GM21619 (cell line): ENCODE measurements at regions not wholly inside any gene's neighbourhood (a gene's known extent, or its start where the extent isn't known, plus 50 kb on each side); places are given as distances from the start of the nearest gene placed in this dataset.
"Not testable (repeated sequence)": the region's sequence is repeated elsewhere in the genome, so short reads cannot be mapped to it uniquely, and the experiment has no call there.

Experiments used
- ATAC-seq: cut with Tn5 transposase; IDR thresholded peaks from one replicate; pipeline ENCODE4 v1.9.1; 2021; ENCODE audit not compliant: unreplicated experiment

DNA sequence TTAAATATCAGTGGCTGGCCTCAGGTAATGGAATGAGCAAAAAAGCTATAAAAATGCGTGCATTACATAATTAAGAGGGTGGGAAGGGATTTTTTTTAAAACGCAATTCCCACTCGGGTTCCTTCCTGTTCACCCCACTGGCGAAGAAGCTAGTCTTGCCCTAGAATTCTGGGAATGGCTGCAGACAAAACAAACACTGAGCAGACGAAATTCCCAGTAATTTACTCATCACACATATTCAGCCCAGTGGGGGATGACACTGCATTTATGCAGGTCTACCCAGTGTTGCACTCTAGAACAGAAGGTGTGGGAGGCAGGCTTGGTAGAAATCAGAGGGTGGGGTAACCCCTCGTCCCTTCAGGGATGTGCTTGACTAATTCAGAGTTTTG is 2695.0 kb upstream of the DEFB115 start:
- ATAC-seq: no peak

DNA sequence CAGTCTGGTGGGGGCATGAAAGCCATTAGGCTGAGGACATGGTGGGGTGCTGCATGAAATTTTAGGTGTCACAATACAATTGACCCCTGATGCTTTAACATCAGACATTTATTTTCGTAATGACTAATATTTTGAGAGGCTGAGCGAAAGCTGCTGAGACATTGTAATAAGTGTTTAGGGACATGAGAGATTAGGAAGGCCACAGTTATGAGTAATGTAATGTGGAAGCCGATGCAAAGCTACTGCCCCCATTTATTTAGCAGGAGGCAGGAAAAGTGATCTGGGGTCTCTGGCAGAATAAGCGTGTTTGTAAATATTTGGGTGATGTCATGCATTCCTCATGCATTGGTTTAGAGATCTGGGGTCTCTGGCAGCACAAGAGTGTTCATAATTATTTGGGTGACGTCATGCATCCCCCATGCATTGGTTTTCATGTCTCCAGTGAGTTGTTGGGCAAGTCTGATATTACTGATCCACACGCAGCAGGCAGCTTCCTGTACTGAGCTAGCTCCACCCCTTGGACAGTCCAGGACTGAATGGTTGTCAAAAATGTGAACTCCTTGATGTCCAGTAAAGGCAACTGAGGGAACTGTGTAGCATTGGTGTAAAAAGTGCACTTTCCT is 2694.5 kb upstream of the DEFB115 start:
- ATAC-seq: not testable (repeated sequence)

DNA sequence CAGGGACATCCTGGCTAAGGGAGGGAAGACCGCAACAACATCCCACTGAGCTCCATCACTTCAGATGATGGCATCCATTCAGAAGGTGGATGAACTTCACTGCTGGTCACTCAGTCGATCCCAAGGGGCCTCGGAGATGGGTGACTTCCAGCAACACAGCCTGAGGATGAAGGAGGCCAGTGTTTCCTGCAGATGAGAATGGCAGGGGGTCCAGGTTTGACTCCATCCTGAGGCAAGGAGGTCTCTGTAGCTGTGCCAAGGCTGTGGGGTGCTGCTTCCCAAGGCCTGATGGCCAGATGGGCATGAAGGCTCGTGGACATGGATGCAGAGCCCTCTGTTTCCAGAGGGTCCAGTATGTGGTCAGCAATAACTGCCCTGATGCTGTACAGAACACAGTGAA is 2693.4 kb upstream of the DEFB115 start:
- not testable (repeated sequence) for ATAC-seq

DNA sequence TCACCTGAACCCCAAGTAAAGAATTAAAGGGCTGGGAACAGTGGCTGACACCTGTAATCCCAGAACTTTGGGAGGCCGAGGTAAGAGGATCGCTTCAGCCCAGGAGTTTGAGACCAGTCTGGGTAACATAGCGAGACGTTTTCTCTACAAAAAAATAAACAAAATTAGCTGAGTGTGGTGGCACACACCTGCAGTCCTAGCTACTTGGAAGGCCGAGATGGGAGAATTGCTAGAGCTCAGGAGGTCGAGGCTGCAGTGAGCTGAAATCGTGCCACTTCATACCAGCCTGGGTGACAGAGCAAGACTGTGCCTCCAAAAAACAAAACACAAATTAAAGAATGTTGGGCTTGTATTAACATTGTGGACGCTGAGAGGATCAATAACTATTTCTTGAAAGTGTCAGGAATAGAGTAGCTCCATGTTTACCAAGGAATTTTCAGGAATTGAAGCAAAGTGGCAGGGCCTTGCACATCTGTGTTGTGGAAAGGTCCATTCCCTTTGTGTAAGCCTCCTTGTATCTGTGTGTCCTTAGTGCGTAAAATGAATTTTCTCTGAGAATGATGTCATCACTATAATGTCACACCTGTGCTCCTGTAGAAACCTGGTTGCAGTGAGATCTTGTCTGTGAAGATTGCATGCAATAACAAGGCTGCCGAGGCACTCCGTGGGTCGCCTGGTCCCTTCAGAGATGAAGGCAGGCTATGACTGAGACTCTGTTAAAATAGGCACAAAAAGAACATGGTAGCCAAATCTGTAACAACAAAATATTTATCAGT is 2692.6 kb upstream of the DEFB115 start:
- not testable (repeated sequence) for ATAC-seq

- ATAC-seq: not testable (repeated sequence)
These were observed 2681.5 kb upstream of the DEFB115 start for GRCh38 chr20:28575991-28576390.

- ATAC-seq: not testable (repeated sequence)
These were observed 2665.8 kb upstream of the DEFB115 start for GRCh38 chr20:28591680-28592079.

DNA sequence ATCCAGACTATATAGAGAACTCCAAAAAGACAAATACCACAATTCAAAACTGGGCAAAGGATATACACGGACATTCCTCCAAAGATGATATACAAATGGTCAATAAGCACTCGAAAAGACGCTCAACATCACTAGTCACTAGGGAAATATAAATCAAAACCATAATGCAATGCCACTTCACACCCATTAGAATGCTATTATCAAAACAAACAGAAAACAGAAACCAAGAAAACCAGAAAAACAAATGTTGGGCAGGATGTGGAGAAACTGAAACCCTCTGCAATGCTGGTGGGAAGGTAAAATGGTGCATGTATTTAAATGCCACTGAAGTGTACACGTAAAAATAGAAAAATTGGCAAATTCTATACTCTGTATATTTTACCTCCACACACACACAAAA is 2664.1 kb upstream of the DEFB115 start:
- ATAC-seq: not testable (repeated sequence)

- ATAC-seq: not testable (repeated sequence)
These were observed 2663.0 kb upstream of the DEFB115 start for GRCh38 chr20:28594476-28594875.

GRCh38 chr20:28602006-28602402 is 2655.5 kb upstream of the DEFB115 start:
- not testable (repeated sequence) for ATAC-seq

DNA sequence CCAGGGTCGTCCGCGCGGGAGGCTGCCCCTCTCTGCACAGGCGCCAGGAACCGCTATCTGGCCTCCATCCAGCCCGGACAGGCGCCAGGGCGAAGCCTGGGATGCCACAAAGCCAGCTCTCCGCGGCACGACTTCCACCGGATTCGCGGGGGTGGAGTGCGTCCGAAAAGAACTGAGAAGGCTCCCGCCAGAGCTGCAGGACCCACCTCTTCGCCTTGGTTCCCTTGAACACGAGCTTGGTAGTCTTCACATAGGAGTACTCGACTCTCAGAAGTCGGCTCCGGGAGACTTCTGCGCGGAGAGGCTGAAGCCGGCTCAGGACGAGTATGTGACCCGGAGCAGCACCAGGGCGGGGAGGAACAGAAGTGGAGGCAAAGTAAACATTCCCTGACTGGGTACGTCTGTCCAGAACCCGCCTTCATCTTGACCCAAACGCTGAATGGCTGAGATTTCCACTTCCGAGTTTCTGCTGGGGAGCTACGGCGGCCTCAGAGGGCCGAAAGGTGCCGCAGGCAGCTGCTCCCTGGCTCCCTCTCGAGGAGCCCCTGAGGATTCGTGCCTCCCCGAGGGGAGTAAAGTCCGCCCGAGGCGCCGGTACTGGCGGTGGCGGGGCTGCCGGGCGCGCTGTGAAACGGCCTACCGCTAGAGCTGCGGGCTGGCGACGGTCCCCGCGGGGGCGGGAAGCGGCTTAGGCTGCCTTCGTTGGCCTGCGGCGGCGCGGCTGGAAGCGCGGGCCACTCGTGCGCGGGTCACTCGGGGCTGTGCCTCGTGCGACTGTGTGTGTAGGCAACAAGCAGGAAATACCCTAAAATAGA is 2654.9 kb upstream of the DEFB115 start:
- ATAC-seq: peak; percentile 99

DNA sequence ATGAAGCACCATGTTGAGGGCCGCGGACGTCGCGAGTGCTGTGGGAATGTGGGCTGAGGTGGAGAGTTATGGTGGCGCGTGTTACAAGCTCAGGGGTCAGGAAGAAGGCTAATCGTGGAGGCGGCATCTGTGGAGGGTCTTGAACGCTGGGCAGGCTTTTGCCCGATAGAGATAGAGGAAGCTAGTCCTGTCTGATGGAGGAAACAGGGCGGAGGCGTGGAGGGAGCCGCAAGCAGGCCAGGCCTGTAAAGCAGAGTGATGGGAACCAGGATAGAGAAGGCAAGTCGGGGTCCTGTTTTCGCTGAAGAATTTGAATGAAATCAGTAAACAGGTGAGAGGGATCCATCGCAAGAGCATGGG is 2654.3 kb upstream of the DEFB115 start:
- not testable (repeated sequence) for ATAC-seq

GRCh38 chr20:28616354-28616753 is 2641.1 kb upstream of the DEFB115 start:
- no peak for ATAC-seq

DNA sequence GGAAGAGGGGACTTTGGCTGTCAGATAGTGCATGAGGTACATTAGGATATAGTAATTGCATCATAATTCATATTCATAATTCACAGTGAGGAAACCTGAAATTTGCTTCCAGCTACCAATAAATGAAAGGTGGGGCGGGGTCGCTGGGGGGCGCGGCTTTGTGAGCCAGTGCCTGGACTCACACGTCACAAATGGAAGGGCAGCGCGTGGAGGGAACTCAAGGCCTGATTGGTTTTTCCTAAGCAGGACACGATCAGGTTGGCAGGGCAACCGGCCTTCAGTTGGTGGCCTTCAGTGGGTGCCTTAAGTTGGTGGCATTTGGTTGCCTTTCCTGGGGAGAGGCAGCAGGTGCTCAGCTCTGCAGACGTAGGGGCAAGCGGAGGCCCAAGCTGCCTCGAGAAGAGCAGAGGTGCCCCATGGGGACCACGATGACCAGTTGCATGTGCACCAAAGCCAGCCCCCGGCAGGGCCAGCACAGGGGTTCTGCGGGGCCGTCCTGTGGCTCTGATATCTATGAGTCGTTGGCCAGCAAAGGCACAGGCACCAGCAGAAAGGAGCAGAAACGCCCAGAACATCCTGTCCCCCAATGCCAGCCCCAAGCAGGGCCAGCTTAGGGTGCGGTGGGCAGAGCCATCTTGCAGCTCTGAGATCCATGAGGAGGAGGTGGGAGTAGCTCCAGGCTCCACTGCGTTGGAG is 2637.4 kb upstream of the DEFB115 start:
- not testable (repeated sequence) for ATAC-seq

DNA sequence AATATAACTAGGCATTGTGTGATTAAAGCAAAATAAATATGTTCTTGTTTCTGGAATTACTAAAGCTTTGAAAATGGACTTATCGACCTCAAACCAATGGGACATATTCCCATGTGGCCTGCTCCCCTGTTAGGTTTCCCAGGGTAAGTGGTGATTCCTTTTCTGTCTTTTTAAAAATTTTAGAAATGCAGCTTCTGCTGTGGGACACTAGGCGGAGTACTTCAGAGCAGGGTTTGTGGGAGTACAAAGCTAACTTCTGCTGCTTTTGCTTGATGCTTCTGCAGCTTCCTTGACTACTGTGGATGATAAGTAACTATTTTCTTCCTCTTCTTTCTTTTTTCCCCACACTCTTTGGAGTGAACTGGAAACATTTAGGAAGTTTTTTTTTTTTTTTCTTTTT is 2632.4 kb upstream of the DEFB115 start:
- ATAC-seq: not testable (repeated sequence)

DNA sequence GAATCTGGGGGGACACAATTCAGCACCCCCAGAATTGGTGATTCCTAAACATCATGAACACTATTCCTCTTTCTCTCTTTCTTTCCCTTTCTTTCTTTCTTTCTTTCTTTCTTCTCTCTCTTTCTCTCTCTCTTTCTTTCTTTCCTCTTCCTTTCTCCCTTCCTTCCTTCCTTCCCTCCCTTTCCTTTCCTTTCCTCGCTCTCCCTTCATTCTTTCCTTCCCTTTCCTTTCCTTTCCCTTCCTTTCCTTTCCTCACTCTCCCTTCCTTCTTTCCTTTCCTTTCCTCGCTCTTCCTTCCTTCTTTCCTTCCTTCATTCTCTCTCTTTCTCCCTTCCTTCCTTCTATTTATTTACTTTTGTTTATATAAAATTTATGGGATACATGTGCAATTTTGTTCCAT is 2616.6 kb upstream of the DEFB115 start:
- not testable (repeated sequence) for ATAC-seq
